22Rv1 (cell line): ENCODE measurements at regions not wholly inside any gene's neighbourhood (a gene's known extent, or its start where the extent isn't known, plus 50 kb on each side); places are given as distances from the start of the nearest gene placed in this dataset.
"Not testable (repeated sequence)": the region's sequence is repeated elsewhere in the genome, so short reads cannot be mapped to it uniquely, and the experiment has no call there.

Experiments
- CTCF ChIP-seq: fragments of 450-650 bp; IDR thresholded peaks from 2 replicates; pipeline ENCODE4 v1.5.1; 2017; ENCODE audit warnings: mild to moderate bottlenecking
- ZFX ChIP-seq: fragments of 450-650 bp; IDR thresholded peaks from 2 replicates; pipeline ENCODE4 v1.6.1; 2017; ENCODE audit warnings: antibody characterized with exemption, borderline replicate concordance

GRCh38 chr4:53701260-53701659, 110.0 kb upstream of the LNX1 start:
- not testable (repeated sequence) for TF ChIP-seq CTCF, ZFX
